PC-9 (cell line): ENCODE measurements at regions not wholly inside any gene's neighbourhood (a gene's known extent, or its start where the extent isn't known, plus 50 kb on each side); places are given as distances from the start of the nearest gene placed in this dataset.

ENCODE experiments used
- EZH2 ChIP-seq: fragments of 200-600 bp; sonication (generic); IDR thresholded peaks from 2 replicates; pipeline ENCODE4 v1.8.0; 2017; ENCODE audit warnings: antibody characterized with exemption, low read depth
- TF ChIP-seq, protein P1 (sequence below): fragments of 200-600 bp; sonication (generic); conservative IDR thresholded peaks from 2 replicates; pipeline ENCODE4 v1.6.1; 2017; ENCODE audit warnings: mixed run types, antibody characterized with exemption, mild to moderate bottlenecking, moderate library complexity

DNA sequence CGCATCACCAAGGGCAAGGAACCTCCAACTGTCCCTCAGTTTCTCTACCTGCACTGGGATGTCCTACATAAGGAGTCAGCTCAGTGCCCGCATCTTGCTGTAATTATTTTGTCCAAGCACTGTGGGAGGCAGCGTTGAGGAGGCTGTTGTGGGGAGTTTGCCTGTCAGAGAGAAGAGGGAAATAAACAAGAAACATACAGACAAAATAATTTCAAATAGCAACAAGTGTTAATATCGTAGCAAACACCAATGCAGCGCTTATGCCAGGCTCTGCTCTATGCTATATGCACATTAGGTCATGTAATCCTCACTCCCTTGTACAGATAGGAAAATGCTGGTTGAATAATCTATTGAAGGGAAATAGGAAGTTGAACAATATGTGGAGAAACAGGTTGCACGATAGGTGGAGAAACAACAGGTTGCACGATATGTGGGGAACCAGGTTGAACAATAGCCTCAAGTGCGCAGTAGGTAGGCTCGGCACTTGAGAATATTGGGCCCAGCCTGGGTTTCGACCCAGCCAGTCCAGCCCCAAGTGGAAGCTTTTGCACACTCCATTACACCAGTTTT, 91.2 kb upstream of the SIRPA start:
- TF ChIP-seq, protein P1, sequence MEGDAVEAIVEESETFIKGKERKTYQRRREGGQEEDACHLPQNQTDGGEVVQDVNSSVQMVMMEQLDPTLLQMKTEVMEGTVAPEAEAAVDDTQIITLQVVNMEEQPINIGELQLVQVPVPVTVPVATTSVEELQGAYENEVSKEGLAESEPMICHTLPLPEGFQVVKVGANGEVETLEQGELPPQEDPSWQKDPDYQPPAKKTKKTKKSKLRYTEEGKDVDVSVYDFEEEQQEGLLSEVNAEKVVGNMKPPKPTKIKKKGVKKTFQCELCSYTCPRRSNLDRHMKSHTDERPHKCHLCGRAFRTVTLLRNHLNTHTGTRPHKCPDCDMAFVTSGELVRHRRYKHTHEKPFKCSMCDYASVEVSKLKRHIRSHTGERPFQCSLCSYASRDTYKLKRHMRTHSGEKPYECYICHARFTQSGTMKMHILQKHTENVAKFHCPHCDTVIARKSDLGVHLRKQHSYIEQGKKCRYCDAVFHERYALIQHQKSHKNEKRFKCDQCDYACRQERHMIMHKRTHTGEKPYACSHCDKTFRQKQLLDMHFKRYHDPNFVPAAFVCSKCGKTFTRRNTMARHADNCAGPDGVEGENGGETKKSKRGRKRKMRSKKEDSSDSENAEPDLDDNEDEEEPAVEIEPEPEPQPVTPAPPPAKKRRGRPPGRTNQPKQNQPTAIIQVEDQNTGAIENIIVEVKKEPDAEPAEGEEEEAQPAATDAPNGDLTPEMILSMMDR: no peak
- TF ChIP-seq EZH2: no peak
